SH-SY5Y (cell line): ENCODE measurements at regions not wholly inside any gene's neighbourhood (a gene's known extent, or its start where the extent isn't known, plus 50 kb on each side); places are given as distances from the start of the nearest gene placed in this dataset.

ENCODE experiments used
- GATA2 ChIP-seq: IDR thresholded peaks from 2 replicates; pipeline ENCODE4 v1.6.1; 2011; ENCODE audit warnings: mild to moderate bottlenecking, low read depth, low read length
- GATA3 ChIP-seq: IDR thresholded peaks from 2 replicates; pipeline ENCODE4 v1.6.1; 2011; ENCODE audit warnings: low read depth, mild to moderate bottlenecking, low read length, moderate library complexity

DNA sequence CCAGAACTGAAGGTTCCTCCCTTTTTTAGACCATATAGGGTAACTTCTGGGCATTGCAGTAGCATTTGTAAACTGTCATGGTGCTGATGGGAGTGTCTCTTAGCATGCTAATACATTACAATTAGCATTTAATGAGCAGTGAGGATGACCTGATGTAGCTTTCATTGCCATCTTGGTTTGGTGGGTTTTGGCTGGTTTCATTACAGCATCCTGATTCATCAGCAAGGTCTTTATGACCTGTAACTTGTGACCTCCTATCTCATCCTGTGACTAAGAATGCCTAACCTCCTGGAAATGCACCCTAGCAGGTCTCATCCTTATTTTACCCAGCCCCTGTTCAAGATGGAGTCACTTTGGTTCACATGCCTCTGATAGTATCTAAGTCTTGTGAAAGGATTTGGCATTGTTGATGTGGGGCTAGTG lies 159.0 kb downstream of the TMX3 start:
- no peak for TF ChIP-seq GATA2
- TF ChIP-seq GATA3, result no peak
